ENCODE measurements at regions not wholly inside any gene's neighbourhood (a gene's known extent, or its start where the extent isn't known, plus 50 kb on each side); places are given as distances from the start of the nearest gene placed in this dataset.

- no peaks in the 10 kb centered on the region for H3K36me3 Mint-ChIP-seq (ENCODE audit: low read depth)
- no peaks in the 10 kb centered on the region for H3K27me3 Mint-ChIP-seq (ENCODE audit: insufficient read depth, low read depth, poor library complexity)
- no peaks in the 10 kb centered on the region for H3K4me1 Mint-ChIP-seq
- Histone ChIP-seq H3K27ac (ENCODE audit: low read depth) (no peak overlapping the region), H3K36me3 (ENCODE audit: insufficient read depth) (no peaks in the 10 kb centered on the region), H3K4me1 (ENCODE audit: insufficient read depth) (no peaks in the 10 kb centered on the region), H3K9me2 (ENCODE audit: insufficient read depth) (no peaks in the 10 kb centered on the region), H2AFZ (no peak overlapping the region), H3K4me2 (no peak overlapping the region), H3K4me3 (no peak overlapping the region), H3K79me2 (replicated peaks; ENCODE audit: insufficient read depth) (no peaks in the 10 kb centered on the region), H3F3A (replicated peaks; ENCODE audit: low read depth) (no peaks in the 10 kb centered on the region), H4K20me1 (replicated peaks; ENCODE audit: insufficient read depth) (no peaks in the 10 kb centered on the region), H3K27me3 (ENCODE audit: insufficient read depth) (no peaks in the 10 kb centered on the region)
- H3K9me3 Mint-ChIP-seq = no peaks in the 10 kb centered on the region
- TF ChIP-seq NANOG (IDR thresholded peaks at IDR 0.05; ENCODE audit: borderline replicate concordance) (no peak), EZH2phosphoT487 (IDR thresholded peaks at IDR 0.05; ENCODE audit: unreplicated experiment) (no peak), JUNB (IDR thresholded peaks at IDR 0.05; ENCODE audit: unreplicated experiment) (no peak), CREB1 (CRISPR knock-in tag; IDR thresholded peaks at IDR 0.05; ENCODE audit: low read depth) (no peak), EZH2 (IDR thresholded peaks at IDR 0.05; ENCODE audit: low read depth, unreplicated experiment) (no peak), ZNF114 (CRISPR knock-in tag; IDR thresholded peaks at IDR 0.05) (no peak), ZNF462 (CRISPR knock-in tag; IDR thresholded peaks at IDR 0.05) (no peak), POLR2AphosphoS5 (IDR thresholded peaks at IDR 0.05; ENCODE audit: low read depth) (no peak), ETS1 (IDR thresholded peaks at IDR 0.05) (no peak), STAT1 (IDR thresholded peaks at IDR 0.05; ENCODE audit: unreplicated experiment) (no peak), ZNF331 (CRISPR knock-in tag; IDR thresholded peaks at IDR 0.05; ENCODE audit: low read depth) (no peak), CTCF (conservative IDR thresholded peaks at IDR 0.05; ENCODE audit: low read depth in 2 of 2) (no peak), REST (IDR thresholded peaks at IDR 0.05; ENCODE audit: unreplicated experiment) (no peak)
- no peak for DNase-seq (ENCODE audit: low spot score)
- H3K4me3 Mint-ChIP-seq = no peak overlapping the region
- H3K27ac Mint-ChIP-seq = no peak overlapping the region
- ATAC-seq = no peak
Measured at GRCh38 chrX:34401411-34401810, 255.7 kb downstream of the TMEM47 start.

Measured in GM23338 (cell line).